K562 (cell line): ENCODE measurements at regions not wholly inside any gene's neighbourhood (a gene's known extent, or its start where the extent isn't known, plus 50 kb on each side); places are given as distances from the start of the nearest gene placed in this dataset.

Source experiments
- ATAC-seq: fragments of 200-7000 bp; cut with Tn5 transposase; 3 replicates; pipeline ENCODE4 v1.9.1; 2020; ENCODE audit warnings: moderate library complexity
- BruUV-seq: library from RNA; stranded (reverse); fragments of 400-500 nt; replicated peaks from 2 replicates; lab custom pipeline; 2021; lab: Mats Ljungman, UMichigan
- CTCF ChIA-PET: fragments of 300-600 bp; formaldehyde crosslinking; extraction: SDS; loops from one replicate; lab custom pipeline; 2021; ENCODE audit warnings: low intra/inter-chr PET ratio; lab: Yijun Ruan, JAX
- POLR2A ChIA-PET: fragments of 300-600, 350-650 bp; sonication (Branson Sonifier 250); formaldehyde crosslinking; extraction: SDS; loops from one replicate; lab custom pipeline; 2021; ENCODE audit warnings: antibody characterized with exemption, inconsistent platforms; lab: Yijun Ruan, JAX
- DNase-seq, 4 experiments: peaks; one replicate each; pipeline versions ENCODE4 v3.0.0 to v3.0.0-alpha.2; 2011 to 2018; ENCODE audit warnings: low spot score in 3 of 4, mixed read lengths in 3 of 4; ENCODE audit errors: extremely low read depth in 1 of 4
- FAIRE-seq: peaks from 2 replicates; lab custom pipeline; 2011; peaks lifted over from hg19 to GRCh38; lab: Jason Lieb, UNC
- H2AFZ ChIP-seq: 2 replicates; pipeline ENCODE4 v1.6.0; 2011; ENCODE audit warnings: low read depth, low read length, control low read depth, inconsistent platforms
- H3K27ac ChIP-seq: fragments of 200-600 bp; 3 replicates; pipeline ENCODE4 v1.8.0; 2011; ENCODE audit warnings: low read depth, mild to moderate bottlenecking, control low read depth, inconsistent platforms, low read length, moderate library complexity, mixed read lengths; ENCODE audit errors: extremely low read depth
- H3K27me3 ChIP-seq, 2 experiments: fragments of 300-600 bp in 1 of 2; 2 replicates in 1 of 2; 3 replicates in 1 of 2; pipeline versions ENCODE4 v1.6.0 to v1.8.0; 2011; ENCODE audit warnings: inconsistent platforms in 2 of 2, low read length in 2 of 2, mild to moderate bottlenecking in 1 of 2, mixed read lengths in 1 of 2, moderate library complexity in 1 of 2; ENCODE audit not compliant: control insufficient read depth in 2 of 2, insufficient read depth in 2 of 2
- H3K36me3 ChIP-seq: fragments of 300-600 bp; 3 replicates; pipeline ENCODE4 v1.8.0; 2011; ENCODE audit warnings: mild to moderate bottlenecking, low read length, inconsistent platforms; ENCODE audit not compliant: control insufficient read depth, insufficient read depth
- H3K4me1 ChIP-seq, 2 experiments: fragments of 200-600 bp in 1 of 2; replicated peaks in 1 of 2; 2 replicates in 1 of 2; 3 replicates in 1 of 2; pipeline versions ENCODE4 v1.5.1 to v1.8.0; 2011; ENCODE audit warnings: inconsistent platforms in 2 of 2, low read length in 2 of 2, mild to moderate bottlenecking in 1 of 2, mixed read lengths in 1 of 2, moderate library complexity in 1 of 2; ENCODE audit not compliant: control insufficient read depth in 2 of 2, insufficient read depth in 2 of 2
- H3K4me2 ChIP-seq: 2 replicates; pipeline ENCODE4 v1.6.1; 2011; ENCODE audit warnings: low read length, control low read depth, inconsistent platforms, mixed read lengths; ENCODE audit not compliant: insufficient read depth
- H3K4me3 ChIP-seq: fragments of 200-600 bp; sonication (generic), shearing (Covaris generic); 2 replicates; pipeline ENCODE4 v1.5.1; 2016; ENCODE audit warnings: control low read depth, inconsistent platforms
- H3K79me2 ChIP-seq: fragments of 200-600 bp; 3 replicates; pipeline ENCODE4 v1.8.0; 2011; ENCODE audit warnings: low read length, inconsistent platforms; ENCODE audit not compliant: control insufficient read depth, insufficient read depth
- H3K9ac ChIP-seq, 2 experiments: 2 replicates each; pipeline versions ENCODE4 v1.6.0 to v1.6.1; 2011; ENCODE audit warnings: low read depth in 2 of 2, low read length in 2 of 2, control low read depth in 1 of 2, inconsistent platforms in 1 of 2, mild to moderate bottlenecking in 1 of 2, mixed read lengths in 1 of 2; ENCODE audit not compliant: insufficient read depth in 1 of 2
- H3K9me1 ChIP-seq: one replicate; pipeline ENCODE4 v1.6.0; 2011; ENCODE audit warnings: inconsistent platforms, mild to moderate bottlenecking, low read length, moderate library complexity; ENCODE audit not compliant: control insufficient read depth, insufficient read depth
- H3K9me3 ChIP-seq: replicated peaks from 2 replicates; pipeline ENCODE4 v1.5.1; 2011; ENCODE audit warnings: low read depth, low read length, inconsistent platforms; ENCODE audit not compliant: control insufficient read depth, insufficient read depth
- H4K20me1 ChIP-seq: replicated peaks from 2 replicates; pipeline ENCODE4 v1.6.1; 2011; ENCODE audit warnings: low read length, inconsistent platforms, mixed read lengths; ENCODE audit not compliant: control insufficient read depth, insufficient read depth
- BACH1 ChIP-seq: fragments of 200-800 bp; sonication (Bioruptor generic); IDR thresholded peaks from 2 replicates; pipeline ENCODE4 v1.6.1; 2016; ENCODE audit warnings: missing genetic modification characterization, missing compliant biosample characterization
- FOXJ2 ChIP-seq: fragments of 200-800 bp; sonication (Bioruptor generic); IDR thresholded peaks from 2 replicates; pipeline ENCODE4 v1.6.1; 2016; ENCODE audit warnings: missing genetic modification characterization, missing compliant biosample characterization
- HDGF ChIP-seq: fragments of 450-650 bp; IDR thresholded peaks from 2 replicates; pipeline ENCODE4 v1.6.1; 2016
- NR2F6 ChIP-seq: fragments of 450-650 bp; formaldehyde crosslinking; IDR thresholded peaks from 2 replicates; pipeline ENCODE4 v1.4.0; 2020; ENCODE audit warnings: mild to moderate bottlenecking
- RBM14 ChIP-seq: fragments of 200-400 bp; formaldehyde crosslinking; IDR thresholded peaks from 2 replicates; pipeline ENCODE4 v1.6.1; 2018; ENCODE audit warnings: low read depth, mild to moderate bottlenecking, low read length, moderate library complexity, borderline replicate concordance; ENCODE audit not compliant: insufficient read depth
- SMARCE1 ChIP-seq: fragments of 450-650 bp; IDR thresholded peaks from 2 replicates; pipeline ENCODE4 v1.7.1; 2016; ENCODE audit warnings: mild to moderate bottlenecking
- ZFX ChIP-seq: sonication (generic); formaldehyde crosslinking; IDR thresholded peaks from 2 replicates; pipeline ENCODE4 v1.8.0; 2022; ENCODE audit warnings: mild to moderate bottlenecking, missing genetic modification reagents, moderate library complexity
- ZNF3 ChIP-seq: fragments of 250-450 bp; sonication (Bioruptor Pico); IDR thresholded peaks from 2 replicates; pipeline ENCODE4 v1.5.0; 2021; ENCODE audit warnings: mild to moderate bottlenecking, moderate library complexity
- WGBS: fragments of 100-300 bp; shearing (Covaris generic); methylation state at CpG from one replicate; pipeline ENCODE4 v1.1.6; 2016; ENCODE audit warnings: low coverage, mixed read lengths; ENCODE audit not compliant: insufficient coverage; ENCODE audit errors: missing lambda C conversion rate; 5-methylcytosine and 5-hydroxymethylcytosine counted together
- in situ Hi-C: fragments of 300-500 bp; cut with MboI; formaldehyde crosslinking; loops from 4 replicates; pipeline ENCODE4 v1.15.0; 2018; ENCODE audit warnings: inconsistent platforms, mixed read lengths
- intact Hi-C: fragments of 100-400 bp; cut with micrococcal nuclease; formaldehyde crosslinking; loops from 2 replicates; pipeline ENCODE4 v1.14.2; 2022
- TF ChIP-seq, protein P1 (sequence below), 2 experiments: fragments of 450-650 bp; IDR thresholded peaks; 2 replicates each; pipeline ENCODE4 v1.6.1; 2016
- TF ChIP-seq, protein P2 (sequence below): sonication (generic); formaldehyde crosslinking; IDR thresholded peaks from 2 replicates; pipeline ENCODE4 v1.8.0; 2022; ENCODE audit warnings: mild to moderate bottlenecking, missing genetic modification reagents

DNA sequence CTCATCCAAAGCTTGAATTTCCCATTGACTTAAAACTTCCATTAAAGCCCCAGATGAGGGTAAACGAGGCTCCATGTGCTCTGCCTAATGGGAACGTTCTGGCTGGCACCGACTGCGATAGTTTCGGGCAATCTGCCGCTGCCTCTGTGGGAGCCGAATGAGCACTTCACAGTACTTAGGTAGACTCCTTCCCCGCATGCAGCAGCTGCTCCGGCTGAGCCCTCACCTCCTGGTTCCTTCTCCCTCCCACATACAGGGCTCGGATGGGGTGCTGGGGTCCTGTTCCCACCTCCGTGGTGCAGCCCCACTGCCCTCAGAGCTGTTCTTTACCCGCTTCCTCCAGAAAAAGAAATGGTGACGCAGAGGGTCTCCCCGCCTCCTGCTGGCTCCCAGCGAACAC lies 476.5 kb upstream of the SALL3 start:
- no peaks in the 10 kb centered on the region for H3K36me3 ChIP-seq
- no peak overlapping the region for H3K9ac ChIP-seq
- no peak overlapping the region for H3K4me2 ChIP-seq
- FAIRE-seq (no peak), ATAC-seq (no peak), DNase-seq (no peak)
- no TSS peak for BruUV-seq
- H3K9me1 ChIP-seq, result no peaks in the 10 kb centered on the region
- ChIA-PET POLR2A (no interaction called here), CTCF (no interaction called here)
- no peaks in the 10 kb centered on the region for H3K79me2 ChIP-seq
- no peaks in the 10 kb centered on the region for H3K9me3 ChIP-seq
- intact Hi-C loops, result no loop called here
- in situ Hi-C loops, result no loop called here
- H3K27ac ChIP-seq, result no peak overlapping the region
- WGBS, result 2% methylated on average over 15 of the region's 15 CpGs
- no peak overlapping the region for H2AFZ ChIP-seq
- H4K20me1 ChIP-seq, result no peaks in the 10 kb centered on the region
- peaks cover 2 to 47% of the 10 kb centered on the region in 2 experiments; a peak in 3 of 5 replicates for H3K27me3 ChIP-seq
- TF ChIP-seq, protein P1, sequence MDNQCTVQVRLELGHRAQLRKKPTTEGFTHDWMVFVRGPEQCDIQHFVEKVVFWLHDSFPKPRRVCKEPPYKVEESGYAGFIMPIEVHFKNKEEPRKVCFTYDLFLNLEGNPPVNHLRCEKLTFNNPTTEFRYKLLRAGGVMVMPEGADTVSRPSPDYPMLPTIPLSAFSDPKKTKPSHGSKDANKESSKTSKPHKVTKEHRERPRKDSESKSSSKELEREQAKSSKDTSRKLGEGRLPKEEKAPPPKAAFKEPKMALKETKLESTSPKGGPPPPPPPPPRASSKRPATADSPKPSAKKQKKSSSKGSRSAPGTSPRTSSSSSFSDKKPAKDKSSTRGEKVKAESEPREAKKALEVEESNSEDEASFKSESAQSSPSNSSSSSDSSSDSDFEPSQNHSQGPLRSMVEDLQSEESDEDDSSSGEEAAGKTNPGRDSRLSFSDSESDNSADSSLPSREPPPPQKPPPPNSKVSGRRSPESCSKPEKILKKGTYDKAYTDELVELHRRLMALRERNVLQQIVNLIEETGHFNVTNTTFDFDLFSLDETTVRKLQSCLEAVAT (IDR thresholded peaks at IDR 0.05), result no peak
- TF ChIP-seq BACH1 (tag) (no peak), SMARCE1 (no peak), FOXJ2 (tag) (no peak), RBM14 (no peak), ZNF3 (CRISPR knock-in tag) (no peak), NR2F6 (CRISPR knock-in tag) (no peak), ZFX (no peak), HDGF (no peak)
- TF ChIP-seq, protein P2, sequence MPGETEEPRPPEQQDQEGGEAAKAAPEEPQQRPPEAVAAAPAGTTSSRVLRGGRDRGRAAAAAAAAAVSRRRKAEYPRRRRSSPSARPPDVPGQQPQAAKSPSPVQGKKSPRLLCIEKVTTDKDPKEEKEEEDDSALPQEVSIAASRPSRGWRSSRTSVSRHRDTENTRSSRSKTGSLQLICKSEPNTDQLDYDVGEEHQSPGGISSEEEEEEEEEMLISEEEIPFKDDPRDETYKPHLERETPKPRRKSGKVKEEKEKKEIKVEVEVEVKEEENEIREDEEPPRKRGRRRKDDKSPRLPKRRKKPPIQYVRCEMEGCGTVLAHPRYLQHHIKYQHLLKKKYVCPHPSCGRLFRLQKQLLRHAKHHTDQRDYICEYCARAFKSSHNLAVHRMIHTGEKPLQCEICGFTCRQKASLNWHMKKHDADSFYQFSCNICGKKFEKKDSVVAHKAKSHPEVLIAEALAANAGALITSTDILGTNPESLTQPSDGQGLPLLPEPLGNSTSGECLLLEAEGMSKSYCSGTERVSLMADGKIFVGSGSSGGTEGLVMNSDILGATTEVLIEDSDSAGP (CRISPR knock-in tag), result no peak
- no peak overlapping the region for H3K4me3 ChIP-seq
- no peaks in the 10 kb centered on the region for H3K4me1 ChIP-seq
